Middle frontal gyrus (tissue), 1 donor: ENCODE measurements at regions not wholly inside any gene's neighbourhood (a gene's known extent, or its start where the extent isn't known, plus 50 kb on each side); places are given as distances from the start of the nearest gene placed in this dataset.
A peak's percentile ranks its signal among the peaks of the same experiment; 100 is the strongest.
"Not testable (repeated sequence)": the region's sequence is repeated elsewhere in the genome, so short reads cannot be mapped to it uniquely, and the experiment has no call there.

ENCODE experiments used
- DNase-seq: peaks from one replicate; pipeline ENCODE4 v3.0.0-alpha.2; 2015; ENCODE audit warnings: low spot score; ENCODE audit errors: extremely low spot score

DNA sequence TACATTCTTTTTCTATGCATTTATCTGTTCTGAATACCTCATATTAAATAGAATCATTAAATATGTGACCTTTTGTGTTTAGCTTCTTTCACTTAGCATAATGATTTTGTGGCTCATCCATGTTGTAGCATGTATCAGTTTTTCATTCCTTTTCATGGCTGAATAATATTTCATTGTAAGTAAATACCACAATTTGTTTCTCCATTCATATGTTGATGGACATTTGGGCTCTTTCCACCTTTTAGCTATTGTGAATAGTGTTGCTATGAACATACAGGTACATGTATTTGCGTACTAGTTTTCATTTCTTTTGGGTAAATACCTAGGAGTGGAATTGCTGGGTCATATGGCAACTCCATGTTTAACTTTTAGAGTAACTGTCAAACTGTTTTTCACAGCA, 85.1 kb downstream of the GNL3L start:
- no peak for DNase-seq

DNA sequence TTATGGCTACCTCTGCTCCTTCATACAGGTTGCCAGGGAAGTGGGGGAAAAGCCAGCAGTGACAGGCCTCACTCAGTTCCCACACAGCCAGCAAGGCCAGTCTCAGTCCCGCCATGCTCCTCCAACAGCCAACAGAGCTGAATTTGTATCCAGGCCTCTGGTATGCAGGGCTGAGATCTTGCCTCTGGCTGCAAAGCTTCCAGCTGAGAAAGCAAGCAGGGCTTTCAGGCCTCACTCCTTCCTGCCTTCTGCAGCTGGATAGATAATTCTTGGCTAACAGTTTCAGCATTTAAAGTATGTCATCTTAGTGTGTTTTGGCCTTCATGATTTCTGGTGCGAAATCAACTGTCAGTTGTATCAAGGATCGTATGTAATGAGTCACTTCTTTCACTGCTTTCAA, 103.6 kb downstream of the GNL3L start:
- DNase-seq: no peak

DNA sequence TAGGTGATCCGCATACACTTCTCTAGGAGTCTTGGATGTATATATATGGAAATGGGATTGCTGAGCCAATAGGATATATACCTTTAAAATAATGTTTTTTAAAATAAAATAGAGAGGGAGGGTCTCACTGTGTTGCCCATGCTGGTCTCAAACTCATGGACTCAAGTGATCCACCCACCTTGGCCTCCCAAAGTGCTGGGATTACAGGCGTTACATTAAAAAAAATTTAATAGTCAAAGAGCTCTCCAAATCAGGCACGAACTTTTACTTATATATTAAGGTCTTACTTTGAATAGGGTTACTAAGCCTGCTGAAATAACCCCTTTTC, 109.0 kb downstream of the GNL3L start:
- DNase-seq: no peak

DNA sequence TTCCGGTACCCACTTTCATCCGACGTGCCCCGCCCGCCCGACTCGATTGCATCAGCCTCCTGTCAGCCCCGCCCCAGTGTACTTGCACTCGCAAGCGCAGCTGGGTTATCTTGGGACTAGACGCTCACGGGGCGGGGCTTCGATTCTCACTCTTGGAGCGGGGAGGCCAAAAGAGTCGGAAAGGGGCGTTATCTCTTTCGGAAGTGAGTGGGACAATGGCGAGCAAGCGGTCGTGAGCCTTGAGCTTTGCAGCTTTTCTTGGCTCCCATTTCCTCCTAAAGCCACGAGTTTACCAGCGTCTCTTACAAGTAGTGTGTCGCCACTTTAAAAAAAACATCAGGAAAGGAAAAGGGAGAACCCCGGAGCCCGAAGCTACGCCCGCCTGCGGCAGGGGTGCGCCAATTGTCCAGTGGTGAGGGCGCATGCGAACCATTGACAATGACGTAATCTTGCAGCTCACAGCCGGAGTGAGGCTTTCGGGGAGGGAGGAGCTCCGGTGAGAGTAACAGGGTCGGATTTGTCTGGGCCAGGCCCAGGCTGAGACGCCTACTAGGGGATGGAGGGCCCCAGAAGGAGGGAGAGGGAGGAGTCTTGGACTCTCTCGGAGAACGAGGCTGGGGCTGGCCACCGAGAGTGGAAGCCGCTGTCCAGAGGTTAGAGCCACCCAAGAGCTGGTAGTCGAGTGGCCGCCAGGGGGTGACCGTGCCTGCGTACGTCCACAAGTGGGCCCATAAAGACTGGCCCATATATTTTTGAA, 109.5 kb downstream of the GNL3L start:
- DNase-seq: peak; percentile 73

DNA sequence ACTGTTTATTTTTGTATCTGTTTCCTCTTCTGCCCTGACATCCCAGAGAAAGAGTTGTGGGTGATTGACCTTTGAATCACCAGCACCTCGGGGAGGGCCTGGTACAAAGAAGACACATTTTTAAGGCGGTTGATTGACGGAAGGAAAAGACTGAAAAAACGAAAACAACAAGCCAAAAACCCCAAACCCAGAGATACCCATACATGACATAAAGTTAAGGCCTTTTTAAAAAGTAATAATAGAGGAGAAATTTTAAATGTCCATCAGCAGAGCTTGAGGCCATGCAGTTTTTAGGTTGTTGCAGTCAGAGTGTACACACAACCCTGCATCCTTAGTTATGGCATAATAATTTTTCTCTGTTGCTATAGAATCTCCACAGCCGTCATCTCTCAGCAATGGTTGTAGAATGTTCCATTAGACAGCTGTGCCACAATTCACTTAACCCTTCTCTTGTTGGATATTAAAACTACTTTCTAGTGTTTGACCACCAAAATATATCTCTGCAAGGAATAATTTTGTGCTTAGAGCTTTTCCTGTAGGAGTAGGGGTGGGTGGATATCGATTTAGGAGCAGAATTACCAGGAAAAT, 110.2 kb downstream of the GNL3L start:
- no peak for DNase-seq

- DNase-seq: no peak
Measured at GRCh38 chrX:54640736-54641135, 110.7 kb downstream of the GNL3L start.

DNA sequence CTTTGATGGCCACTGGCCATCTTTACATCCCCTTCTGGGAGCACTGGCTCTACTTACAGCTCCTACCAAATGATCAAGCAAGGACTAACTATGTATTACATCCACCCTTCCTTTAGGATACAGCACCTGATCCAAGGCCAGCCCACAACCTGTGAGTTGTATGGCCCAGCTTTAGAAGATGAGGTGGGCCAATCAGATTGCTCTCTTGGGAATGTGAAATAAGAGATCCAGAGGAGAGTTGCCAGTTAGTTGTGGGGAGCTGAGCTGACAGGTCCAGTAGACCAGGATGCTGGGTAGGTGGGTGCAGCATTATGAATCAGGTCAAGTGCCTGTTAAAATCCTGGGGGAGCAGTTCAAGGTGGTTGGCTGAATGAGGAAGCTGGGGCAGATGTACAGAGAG, 111.5 kb downstream of the GNL3L start:
- no peak for DNase-seq

DNA sequence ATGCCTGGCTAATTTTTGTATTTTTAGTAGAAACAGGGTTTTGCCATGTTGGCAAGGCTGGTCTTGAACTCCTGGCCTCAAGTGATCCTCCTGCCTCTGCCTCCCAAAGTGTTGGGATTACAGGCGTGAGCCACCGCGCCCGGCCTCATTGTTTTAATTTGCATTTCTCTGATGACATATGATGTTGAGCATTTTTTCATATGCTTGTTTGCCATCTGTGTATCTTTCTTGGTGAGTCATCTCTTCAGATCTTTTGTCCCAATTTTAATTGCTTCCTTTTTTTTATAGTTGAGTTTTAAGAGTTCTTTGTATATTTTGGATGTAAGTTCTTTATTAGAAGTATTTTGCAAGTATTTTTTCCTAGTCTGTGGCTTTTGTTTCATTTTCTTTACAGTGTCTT, 117.6 kb downstream of the GNL3L start:
- DNase-seq: not testable (repeated sequence)

DNA sequence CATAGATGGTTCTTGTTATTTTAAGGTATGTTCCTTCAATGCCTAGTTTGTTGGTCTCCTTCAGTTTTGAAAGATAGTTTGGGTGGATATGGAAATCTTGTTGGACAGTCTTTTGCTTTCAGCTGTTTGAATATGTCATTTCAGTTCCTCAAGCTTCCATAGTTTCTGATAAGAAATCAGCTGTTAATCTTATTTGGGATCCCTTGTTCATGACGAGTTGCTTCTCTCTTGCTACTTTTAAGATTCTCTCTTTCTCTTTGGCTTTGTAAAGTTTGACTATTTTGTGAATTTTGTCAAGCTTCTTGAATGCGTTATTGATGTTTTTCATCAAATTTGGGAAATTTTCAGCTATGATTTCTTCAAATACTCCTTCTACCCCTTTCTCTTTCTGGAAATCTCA, 129.5 kb downstream of the GNL3L start:
- DNase-seq: no peak

- DNase-seq: no peak
Measured at GRCh38 chrX:54675762-54676161, 122.3 kb downstream of the ITIH6 start.

GRCh38 chrX:54695231-54695630, 102.8 kb downstream of the ITIH6 start:
- no peak for DNase-seq

DNA sequence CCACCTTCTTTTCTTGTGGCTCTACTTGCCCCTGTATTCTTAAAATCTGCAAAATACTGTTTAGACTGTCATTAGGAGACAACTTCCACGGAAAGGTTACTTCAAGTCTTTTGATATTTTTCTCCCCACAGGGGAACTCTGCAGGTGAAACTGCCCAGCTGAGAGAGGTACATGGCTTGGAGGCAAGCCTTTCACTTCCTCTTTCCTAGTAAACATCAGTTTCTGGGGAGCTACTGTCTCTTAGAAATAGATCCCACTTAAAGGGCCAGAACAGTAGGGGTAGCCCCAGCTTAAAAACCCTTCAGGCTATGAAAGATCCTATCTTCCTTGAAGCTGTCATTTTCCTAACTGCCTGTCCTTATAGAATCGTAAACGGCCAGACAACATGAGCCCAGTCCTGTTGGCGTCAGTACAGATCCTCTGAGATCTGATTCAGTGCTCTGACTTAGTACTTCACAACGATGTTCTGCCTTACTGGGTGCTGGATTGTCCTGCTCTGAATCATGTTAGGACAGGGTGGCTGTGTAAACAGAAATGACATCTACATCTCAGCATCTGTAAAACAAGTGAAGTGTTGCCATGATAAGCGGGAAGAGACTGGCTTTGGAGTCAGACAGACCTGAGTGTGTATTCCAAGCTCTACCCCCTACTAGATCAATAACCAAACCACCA, 102.1 kb downstream of the ITIH6 start:
- DNase-seq: no peak
